ENCODE measurements at regions not wholly inside any gene's neighbourhood (a gene's known extent, or its start where the extent isn't known, plus 50 kb on each side); places are given as distances from the start of the nearest gene placed in this dataset.

GRCh38 chr9:102209176-102209575 is 470.7 kb upstream of the GRIN3A start:
- no peaks in the 10 kb centered on the region for H3K27me3 ChIP-seq (replicated peaks; ENCODE audit: insufficient read depth, low read depth, low read length, poor library complexity)
- BruUV-seq (replicated peaks), result no TSS peak
- DNase-seq (ENCODE audit: low spot score), result no peak
- ChIA-PET CTCF (no interaction called here), POLR2A (ENCODE audit: low non-redundant PET) (no interaction called here)
- TF ChIP-seq CTCF (conservative IDR thresholded peaks at IDR 0.05; ENCODE audit: low read depth, low read length) (no peak), EZH2 (IDR thresholded peaks at IDR 0.05; ENCODE audit: borderline replicate concordance, low read depth, low read length, poor library complexity, severe bottlenecking) (no peak)
- intact Hi-C loops (cut with micrococcal nuclease; ENCODE audit: unreplicated experiment), result no loop called here
- H3K4me1 ChIP-seq (ENCODE audit: insufficient read depth, low read length, poor library complexity, severe bottlenecking), result no peaks in the 10 kb centered on the region
- H3K27ac ChIP-seq (ENCODE audit: low read depth, low read length, poor library complexity, severe bottlenecking), result no peak overlapping the region
- H3K4me3 ChIP-seq (ENCODE audit: low read depth, low read length, poor library complexity, severe bottlenecking), result no peak overlapping the region
- peaks cover 18% of the 10 kb centered on the region for H3K9me3 ChIP-seq (ENCODE audit: low read depth, low read length, poor library complexity, severe bottlenecking)
- no peaks in the 10 kb centered on the region for H3K36me3 ChIP-seq (ENCODE audit: insufficient read depth, low read length, poor library complexity, severe bottlenecking)

- intact Hi-C loops (cut with micrococcal nuclease; ENCODE audit: unreplicated experiment), result no loop called here
- no peak for DNase-seq (ENCODE audit: low spot score)
- H3K27ac ChIP-seq (ENCODE audit: low read depth, low read length, poor library complexity, severe bottlenecking), result no peak overlapping the region
- ChIA-PET CTCF (no interaction called here), POLR2A (ENCODE audit: low non-redundant PET) (no interaction called here)
- H3K9me3 ChIP-seq (ENCODE audit: low read depth, low read length, poor library complexity, severe bottlenecking), result peaks cover 11% of the 10 kb centered on the region
- BruUV-seq (replicated peaks), result no TSS peak
- no peaks in the 10 kb centered on the region for H3K36me3 ChIP-seq (ENCODE audit: insufficient read depth, low read length, poor library complexity, severe bottlenecking)
- H3K27me3 ChIP-seq (replicated peaks; ENCODE audit: insufficient read depth, low read depth, low read length, poor library complexity), result no peaks in the 10 kb centered on the region
- no peak overlapping the region for H3K4me3 ChIP-seq (ENCODE audit: low read depth, low read length, poor library complexity, severe bottlenecking)
- no peaks in the 10 kb centered on the region for H3K4me1 ChIP-seq (ENCODE audit: insufficient read depth, low read length, poor library complexity, severe bottlenecking)
- TF ChIP-seq CTCF (conservative IDR thresholded peaks at IDR 0.05; ENCODE audit: low read depth, low read length), result no peak
- TF ChIP-seq EZH2 (IDR thresholded peaks at IDR 0.05; ENCODE audit: borderline replicate concordance, low read depth, low read length, poor library complexity, severe bottlenecking), result no peak
Measured at GRCh38 chr9:102206432-102206831, 468.0 kb upstream of the GRIN3A start.

- Histone ChIP-seq H3K27ac (ENCODE audit: low read depth, low read length, poor library complexity, severe bottlenecking) (no peak overlapping the region), H3K9me3 (ENCODE audit: low read depth, low read length, poor library complexity, severe bottlenecking) (peaks cover 11% of the 10 kb centered on the region), H3K4me1 (ENCODE audit: insufficient read depth, low read length, poor library complexity, severe bottlenecking) (no peaks in the 10 kb centered on the region), H3K4me3 (ENCODE audit: low read depth, low read length, poor library complexity, severe bottlenecking) (no peak overlapping the region), H3K27me3 (replicated peaks; ENCODE audit: insufficient read depth, low read depth, low read length, poor library complexity) (no peaks in the 10 kb centered on the region), H3K36me3 (ENCODE audit: insufficient read depth, low read length, poor library complexity, severe bottlenecking) (no peaks in the 10 kb centered on the region)
- ChIA-PET POLR2A (ENCODE audit: low non-redundant PET) (no interaction called here), CTCF (no interaction called here)
- no TSS peak for BruUV-seq (replicated peaks)
- DNase-seq (ENCODE audit: low spot score), result no peak
- TF ChIP-seq EZH2 (IDR thresholded peaks at IDR 0.05; ENCODE audit: borderline replicate concordance, low read depth, low read length, poor library complexity, severe bottlenecking), result no peak
- no peak for TF ChIP-seq CTCF (conservative IDR thresholded peaks at IDR 0.05; ENCODE audit: low read depth, low read length)
- intact Hi-C loops (cut with micrococcal nuclease; ENCODE audit: unreplicated experiment), result no loop called here
Measured at GRCh38 chr9:102205251-102205650, 466.8 kb upstream of the GRIN3A start.
